ENCODE measurements at regions not wholly inside any gene's neighbourhood (a gene's known extent, or its start where the extent isn't known, plus 50 kb on each side); places are given as distances from the start of the nearest gene placed in this dataset.
"Not testable (repeated sequence)": the region's sequence is repeated elsewhere in the genome, so short reads cannot be mapped to it uniquely, and the experiment has no call there.

GRCh38 chr12:59404109-59404650 is 191.6 kb upstream of the SLC16A7 start:
- no peak for DNase-seq

GRCh38 chr12:59403259-59403932 is 192.4 kb upstream of the SLC16A7 start:
- peak; percentile 5 to 8 for DNase-seq

- DNase-seq = no peak
Observed at GRCh38 chr12:59401862-59402261, 194.0 kb upstream of the SLC16A7 start.

DNA sequence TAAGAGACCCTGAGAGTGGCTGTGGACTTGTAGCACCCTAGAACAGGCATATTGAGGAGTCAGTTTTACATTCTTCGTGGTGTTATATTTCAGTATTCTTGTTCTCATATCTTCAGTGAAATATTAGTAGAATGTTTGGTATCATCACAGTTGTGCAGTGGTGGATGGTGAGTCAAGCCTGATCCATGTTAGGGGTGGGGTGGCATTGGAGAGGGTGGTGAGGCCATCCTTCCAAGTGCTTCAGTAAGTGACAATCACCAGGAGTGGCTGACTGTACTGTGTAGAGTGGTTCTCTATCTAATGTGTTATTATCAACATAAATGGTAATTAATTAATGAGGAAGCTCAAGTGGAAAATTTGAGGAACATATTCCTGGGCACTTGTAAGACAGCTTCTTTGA is 197.7 kb upstream of the SLC16A7 start:
- DNase-seq = no peak

- no peak for DNase-seq
Observed at GRCh38 chr12:59396919-59397318, 198.9 kb upstream of the SLC16A7 start.

GRCh38 chr12:59396519-59396918 is 199.3 kb upstream of the SLC16A7 start:
- DNase-seq = no peak

- DNase-seq = not testable (repeated sequence)
Observed at GRCh38 chr12:59395310-59395709, 200.5 kb upstream of the SLC16A7 start.

DNA sequence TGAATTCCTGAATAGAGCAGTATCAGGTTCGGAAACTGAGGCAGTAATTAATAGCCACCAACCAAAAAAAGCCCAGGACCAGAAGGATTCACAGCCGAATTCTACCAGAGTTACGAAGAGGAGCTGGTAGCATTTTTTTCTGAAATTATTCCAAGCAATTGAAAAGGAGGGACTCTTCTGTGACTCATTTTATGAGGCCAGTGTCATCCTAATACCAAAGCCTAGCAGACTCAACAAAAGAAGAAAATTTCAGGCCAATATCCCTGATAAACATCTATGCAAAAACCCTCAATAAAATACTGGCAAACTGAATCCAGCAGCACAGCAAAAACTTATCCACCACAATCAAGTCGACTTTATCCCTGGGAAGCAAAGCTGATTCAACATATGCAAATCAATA is 202.3 kb upstream of the SLC16A7 start:
- no peak for DNase-seq

GRCh38 chr12:59389968-59390576 is 205.8 kb upstream of the SLC16A7 start:
- DNase-seq = no peak

- no peak for DNase-seq
Observed at GRCh38 chr12:59388694-59389093, 207.1 kb upstream of the SLC16A7 start.

- no peak for DNase-seq
Observed at GRCh38 chr12:59388176-59388575, 207.7 kb upstream of the SLC16A7 start.

DNA sequence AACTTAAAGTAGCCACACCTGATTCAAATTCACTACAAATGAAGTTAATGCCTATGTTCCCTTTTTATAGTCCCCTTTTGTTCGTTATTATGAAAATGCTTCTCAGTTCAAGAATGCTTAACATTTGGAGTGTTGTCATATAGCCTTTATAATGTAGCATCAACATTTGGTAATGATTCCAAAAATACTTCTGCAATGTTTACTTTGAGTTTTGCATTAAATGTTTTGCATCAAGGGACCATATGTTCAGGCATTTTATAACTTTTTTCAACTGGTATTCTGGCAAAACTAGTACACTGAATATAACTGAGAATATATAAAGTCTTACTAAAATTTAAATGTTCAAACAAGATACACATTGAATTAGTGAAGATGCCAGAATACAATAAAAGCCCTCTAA is 209.6 kb upstream of the SLC16A7 start:
- no peak for DNase-seq

DNA sequence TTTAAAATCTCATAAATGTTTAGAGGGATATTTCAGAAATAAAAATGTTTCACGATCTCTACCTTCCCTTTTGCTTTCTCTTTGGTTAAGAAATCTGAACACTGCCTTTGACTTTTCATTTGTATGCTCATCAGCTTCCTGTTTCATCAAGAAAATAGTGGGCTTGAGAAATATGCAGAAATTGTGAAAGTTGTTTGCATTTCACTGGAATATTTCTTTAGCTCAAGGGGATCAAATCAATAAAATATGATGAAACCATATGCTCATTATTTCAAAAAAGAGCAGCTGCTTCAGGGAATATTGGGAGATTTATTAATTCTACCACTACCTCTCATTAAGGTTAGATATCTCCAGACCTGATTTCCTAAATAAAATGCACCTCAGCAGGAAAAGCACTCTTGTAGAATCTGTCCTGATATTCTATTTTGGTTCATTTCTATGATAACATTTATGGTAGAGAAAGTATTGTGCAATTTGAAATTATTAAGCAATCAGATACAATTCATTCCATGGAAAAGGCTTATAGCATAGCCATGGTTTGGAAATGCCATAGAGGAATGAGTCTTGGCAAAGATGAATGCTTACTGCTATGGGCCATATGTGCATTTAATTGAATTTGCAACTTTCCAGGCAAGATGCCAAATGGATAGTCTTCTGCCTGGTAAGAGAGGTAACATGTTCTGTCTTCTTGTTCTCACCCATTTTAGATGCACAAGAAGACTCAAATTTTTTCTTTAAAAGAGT is 212.6 kb upstream of the SLC16A7 start:
- DNase-seq = no peak

GRCh38 chr12:59382282-59383078 is 213.3 kb upstream of the SLC16A7 start:
- DNase-seq = no peak

GRCh38 chr12:59381106-59381505 is 214.7 kb upstream of the SLC16A7 start:
- DNase-seq = no peak

DNA sequence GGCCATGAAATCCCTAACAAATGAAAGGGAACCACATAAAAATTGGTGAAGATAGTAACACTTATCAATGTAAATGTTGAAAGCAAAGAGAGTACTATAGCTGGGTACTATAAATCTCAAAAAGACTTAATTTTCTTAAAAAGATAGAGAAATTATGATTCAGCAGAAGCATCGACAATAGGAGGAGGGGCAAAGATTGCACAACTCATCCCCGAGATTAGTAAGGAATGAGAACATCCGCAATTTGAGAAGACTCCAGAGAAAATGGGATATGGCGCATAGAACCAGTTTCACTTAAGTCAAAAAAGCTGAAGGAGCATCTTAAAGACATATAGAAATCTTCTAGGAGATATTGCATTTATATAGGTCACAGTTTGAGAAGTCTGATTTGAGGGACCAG is 220.2 kb upstream of the SLC16A7 start:
- DNase-seq = no peak

DNA sequence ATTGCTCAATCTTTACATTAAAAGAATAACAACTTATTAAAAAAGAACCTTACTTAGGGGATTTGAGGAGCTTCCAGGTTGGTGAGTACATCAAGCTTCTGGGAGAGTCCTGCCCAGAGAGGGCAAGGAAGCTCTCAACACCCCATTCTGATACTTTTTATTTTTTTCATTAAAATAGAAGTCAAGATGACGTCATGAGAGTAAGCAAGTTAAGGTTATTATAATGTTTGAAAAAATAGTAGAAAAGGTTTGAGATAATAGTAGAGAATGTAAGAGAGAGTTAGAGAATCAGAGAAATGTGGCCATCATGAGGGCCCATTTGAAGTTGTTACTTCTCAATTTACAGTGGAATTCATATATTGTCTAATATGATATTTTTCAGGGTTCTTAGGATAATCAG is 221.0 kb upstream of the SLC16A7 start:
- no peak for DNase-seq

DNA sequence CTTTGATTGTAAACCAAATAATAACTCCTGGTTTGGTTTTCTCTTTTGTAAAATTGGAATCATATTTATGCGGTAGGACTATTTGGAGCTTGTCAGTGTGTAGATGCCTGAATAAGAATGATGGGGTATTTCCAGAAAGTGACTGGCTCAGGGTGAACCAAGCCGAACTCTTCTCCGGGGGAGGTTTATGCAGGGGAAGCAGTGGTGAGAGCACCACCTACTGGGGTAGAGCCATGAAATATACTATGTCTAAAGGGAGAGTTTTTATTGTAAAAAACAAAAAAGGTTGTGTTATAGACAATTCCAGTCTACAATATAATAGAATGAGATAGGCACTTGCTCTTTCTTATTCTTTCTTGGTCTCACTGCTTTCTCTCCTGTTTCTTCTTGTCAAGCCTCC is 222.9 kb upstream of the SLC16A7 start:
- no peak for DNase-seq

DNA sequence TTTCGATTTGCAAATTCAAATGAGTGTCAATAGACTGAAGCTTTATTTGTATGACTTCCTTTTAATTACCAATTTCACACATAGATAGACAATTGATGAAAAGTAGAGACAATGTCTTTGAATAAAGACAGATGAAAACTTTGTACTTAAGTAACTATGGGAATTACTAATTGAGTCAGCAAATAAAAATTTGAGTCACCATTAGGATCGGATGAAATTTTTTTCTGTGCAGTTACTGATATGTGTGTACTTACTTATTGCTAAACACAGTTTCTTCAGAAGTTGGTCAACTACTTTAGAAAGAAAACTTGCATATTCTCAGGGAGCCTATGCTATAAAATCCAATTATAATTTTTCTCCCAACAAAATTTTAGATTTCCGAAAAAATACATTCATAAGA is 224.9 kb upstream of the SLC16A7 start:
- DNase-seq = no peak

DNA sequence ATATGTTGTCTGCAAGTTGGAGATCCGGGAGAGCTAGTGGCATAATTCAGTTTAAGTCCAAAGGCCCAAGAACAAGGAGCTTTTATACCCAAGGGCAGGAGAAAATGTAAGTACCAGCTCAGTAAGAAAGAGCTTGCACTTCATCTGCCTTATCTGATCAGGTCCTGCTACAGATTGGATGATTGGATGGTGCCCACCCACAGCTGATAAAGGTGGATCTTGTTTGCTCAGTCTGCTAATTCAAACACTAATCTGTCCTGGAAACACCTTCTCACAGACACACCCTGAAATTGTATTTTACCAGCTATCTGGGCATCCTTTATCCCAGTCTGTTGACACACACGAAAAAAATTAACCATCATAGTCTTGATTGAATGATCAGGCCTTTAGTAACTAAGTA is 230.7 kb upstream of the SLC16A7 start:
- DNase-seq = no peak

DNA sequence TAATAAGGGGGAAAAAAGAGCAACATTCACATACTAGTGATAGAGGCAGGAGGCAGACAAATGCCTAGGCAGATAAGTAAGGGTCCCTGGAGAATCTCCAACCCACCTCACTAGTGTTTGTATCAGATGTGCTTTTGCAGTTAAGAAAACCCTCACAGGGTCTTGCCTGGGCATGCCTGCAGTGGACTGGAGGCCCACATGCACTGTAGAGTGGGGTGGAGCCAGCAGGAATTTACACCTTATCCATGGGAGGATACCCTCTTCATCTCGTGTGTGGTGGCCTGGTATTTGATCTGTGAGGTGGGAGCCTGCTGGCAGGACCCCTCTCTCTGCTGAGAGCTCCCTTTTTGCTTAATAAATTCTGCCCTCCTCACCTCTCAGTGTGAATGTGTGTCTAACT is 238.0 kb upstream of the SLC16A7 start:
- no peak for DNase-seq

- DNase-seq = not testable (repeated sequence)
Observed at GRCh38 chr12:59346248-59346647, 249.6 kb upstream of the SLC16A7 start.

- no peak for DNase-seq
Observed at GRCh38 chr12:59345406-59345805, 250.4 kb upstream of the SLC16A7 start.

Data from NCI-H1930 (cell line).